ENCODE measurements at regions not wholly inside any gene's neighbourhood (a gene's known extent, or its start where the extent isn't known, plus 50 kb on each side); places are given as distances from the start of the nearest gene placed in this dataset.

DNA sequence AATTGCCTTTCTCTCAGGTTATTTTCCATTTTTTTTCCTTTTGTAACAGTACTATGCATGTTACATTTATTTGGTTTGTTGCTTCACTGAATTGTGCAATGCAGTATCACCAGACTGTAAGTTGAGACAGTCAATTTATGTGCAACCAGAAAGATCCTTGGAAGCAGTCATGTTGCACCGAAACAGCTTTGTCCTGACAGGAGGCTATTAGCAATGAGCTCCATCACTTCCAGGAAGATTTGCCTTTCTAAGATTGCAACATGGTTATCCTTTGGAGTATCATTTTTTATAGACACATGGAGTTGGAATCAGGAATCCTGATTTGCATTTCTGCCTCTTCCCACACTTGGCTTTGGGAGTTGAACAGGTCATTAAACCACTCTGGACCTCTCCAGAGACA lies 84.5 kb upstream of the ST6GALNAC5 start:
- Histone ChIP-seq H4K20me1 (ENCODE audit: insufficient read depth) (no peaks in the 10 kb centered on the region), H3K79me2 (ENCODE audit: insufficient read depth, low read length) (no peaks in the 10 kb centered on the region), H3K9ac (ENCODE audit: low read length) (no peak overlapping the region), H3K4me1 (ENCODE audit: control insufficient read depth in 1 of 2, insufficient read depth in 2 of 2, low read length in 2 of 2) (no peaks in the 10 kb centered on the region; a peak in 1 of 4 replicates), H3K9me3 (ENCODE audit: control insufficient read depth in 1 of 2, insufficient read depth in 1 of 2, low read depth in 1 of 2, low read length in 2 of 2) (no peaks in the 10 kb centered on the region), H3K4me2 (ENCODE audit: low read length) (no peak overlapping the region), H3K4me3 (replicated peaks in 1 of 2; ENCODE audit: low read depth in 1 of 2, low read length in 2 of 2) (no peak overlapping the region), H2AFZ (ENCODE audit: low read depth, low read length, poor library complexity, severe bottlenecking) (no peak overlapping the region), H3K36me3 (ENCODE audit: control insufficient read depth in 1 of 2, insufficient read depth in 2 of 2, low read length in 2 of 2) (no peaks in the 10 kb centered on the region), H3K9me2 (ENCODE audit: insufficient read depth) (no peaks in the 10 kb centered on the region), H3K27ac (ENCODE audit: low read depth, low read length) (no peak overlapping the region), H3K27me3 (ENCODE audit: insufficient read depth, low read length) (no peaks in the 10 kb centered on the region)
- DNase-seq (ENCODE audit: low read depth, low spot score): no peak
- intact Hi-C loops (cut with micrococcal nuclease): no loop called here
- TF ChIP-seq EZH2 (IDR thresholded peaks at IDR 0.05): no peak
- TF ChIP-seq ELF1 (IDR thresholded peaks at IDR 0.05; ENCODE audit: borderline replicate concordance, low read depth): no peak
- TF ChIP-seq FOSL1 (IDR thresholded peaks at IDR 0.05; ENCODE audit: low read depth): no peak
- no peak for TF ChIP-seq JUND (IDR thresholded peaks at IDR 0.05)
- TF ChIP-seq, protein P1, sequence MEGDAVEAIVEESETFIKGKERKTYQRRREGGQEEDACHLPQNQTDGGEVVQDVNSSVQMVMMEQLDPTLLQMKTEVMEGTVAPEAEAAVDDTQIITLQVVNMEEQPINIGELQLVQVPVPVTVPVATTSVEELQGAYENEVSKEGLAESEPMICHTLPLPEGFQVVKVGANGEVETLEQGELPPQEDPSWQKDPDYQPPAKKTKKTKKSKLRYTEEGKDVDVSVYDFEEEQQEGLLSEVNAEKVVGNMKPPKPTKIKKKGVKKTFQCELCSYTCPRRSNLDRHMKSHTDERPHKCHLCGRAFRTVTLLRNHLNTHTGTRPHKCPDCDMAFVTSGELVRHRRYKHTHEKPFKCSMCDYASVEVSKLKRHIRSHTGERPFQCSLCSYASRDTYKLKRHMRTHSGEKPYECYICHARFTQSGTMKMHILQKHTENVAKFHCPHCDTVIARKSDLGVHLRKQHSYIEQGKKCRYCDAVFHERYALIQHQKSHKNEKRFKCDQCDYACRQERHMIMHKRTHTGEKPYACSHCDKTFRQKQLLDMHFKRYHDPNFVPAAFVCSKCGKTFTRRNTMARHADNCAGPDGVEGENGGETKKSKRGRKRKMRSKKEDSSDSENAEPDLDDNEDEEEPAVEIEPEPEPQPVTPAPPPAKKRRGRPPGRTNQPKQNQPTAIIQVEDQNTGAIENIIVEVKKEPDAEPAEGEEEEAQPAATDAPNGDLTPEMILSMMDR (IDR thresholded peaks at IDR 0.05 in 2 of 3, conservative IDR thresholded peaks at IDR 0.05 in 1 of 3; ENCODE audit: borderline replicate concordance in 1 of 3, insufficient read depth in 1 of 3, low read depth in 2 of 3, low read length in 2 of 3): no peak
- no peak for TF ChIP-seq YY1 (IDR thresholded peaks at IDR 0.05; ENCODE audit: extremely low read depth, insufficient replicate concordance, low read depth, low read length)
- no peak for TF ChIP-seq SP1 (IDR thresholded peaks at IDR 0.05; ENCODE audit: low read depth)
- TF ChIP-seq, protein P2, sequence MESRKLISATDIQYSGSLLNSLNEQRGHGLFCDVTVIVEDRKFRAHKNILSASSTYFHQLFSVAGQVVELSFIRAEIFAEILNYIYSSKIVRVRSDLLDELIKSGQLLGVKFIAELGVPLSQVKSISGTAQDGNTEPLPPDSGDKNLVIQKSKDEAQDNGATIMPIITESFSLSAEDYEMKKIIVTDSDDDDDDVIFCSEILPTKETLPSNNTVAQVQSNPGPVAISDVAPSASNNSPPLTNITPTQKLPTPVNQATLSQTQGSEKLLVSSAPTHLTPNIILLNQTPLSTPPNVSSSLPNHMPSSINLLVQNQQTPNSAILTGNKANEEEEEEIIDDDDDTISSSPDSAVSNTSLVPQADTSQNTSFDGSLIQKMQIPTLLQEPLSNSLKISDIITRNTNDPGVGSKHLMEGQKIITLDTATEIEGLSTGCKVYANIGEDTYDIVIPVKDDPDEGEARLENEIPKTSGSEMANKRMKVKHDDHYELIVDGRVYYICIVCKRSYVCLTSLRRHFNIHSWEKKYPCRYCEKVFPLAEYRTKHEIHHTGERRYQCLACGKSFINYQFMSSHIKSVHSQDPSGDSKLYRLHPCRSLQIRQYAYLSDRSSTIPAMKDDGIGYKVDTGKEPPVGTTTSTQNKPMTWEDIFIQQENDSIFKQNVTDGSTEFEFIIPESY (IDR thresholded peaks at IDR 0.05; ENCODE audit: extremely low read depth, insufficient replicate concordance, low read length): no peak
- no peak for TF ChIP-seq POLR2A (IDR thresholded peaks at IDR 0.05; ENCODE audit: borderline replicate concordance, extremely low read depth, insufficient read depth, insufficient read length)
- TF ChIP-seq, protein P3, sequence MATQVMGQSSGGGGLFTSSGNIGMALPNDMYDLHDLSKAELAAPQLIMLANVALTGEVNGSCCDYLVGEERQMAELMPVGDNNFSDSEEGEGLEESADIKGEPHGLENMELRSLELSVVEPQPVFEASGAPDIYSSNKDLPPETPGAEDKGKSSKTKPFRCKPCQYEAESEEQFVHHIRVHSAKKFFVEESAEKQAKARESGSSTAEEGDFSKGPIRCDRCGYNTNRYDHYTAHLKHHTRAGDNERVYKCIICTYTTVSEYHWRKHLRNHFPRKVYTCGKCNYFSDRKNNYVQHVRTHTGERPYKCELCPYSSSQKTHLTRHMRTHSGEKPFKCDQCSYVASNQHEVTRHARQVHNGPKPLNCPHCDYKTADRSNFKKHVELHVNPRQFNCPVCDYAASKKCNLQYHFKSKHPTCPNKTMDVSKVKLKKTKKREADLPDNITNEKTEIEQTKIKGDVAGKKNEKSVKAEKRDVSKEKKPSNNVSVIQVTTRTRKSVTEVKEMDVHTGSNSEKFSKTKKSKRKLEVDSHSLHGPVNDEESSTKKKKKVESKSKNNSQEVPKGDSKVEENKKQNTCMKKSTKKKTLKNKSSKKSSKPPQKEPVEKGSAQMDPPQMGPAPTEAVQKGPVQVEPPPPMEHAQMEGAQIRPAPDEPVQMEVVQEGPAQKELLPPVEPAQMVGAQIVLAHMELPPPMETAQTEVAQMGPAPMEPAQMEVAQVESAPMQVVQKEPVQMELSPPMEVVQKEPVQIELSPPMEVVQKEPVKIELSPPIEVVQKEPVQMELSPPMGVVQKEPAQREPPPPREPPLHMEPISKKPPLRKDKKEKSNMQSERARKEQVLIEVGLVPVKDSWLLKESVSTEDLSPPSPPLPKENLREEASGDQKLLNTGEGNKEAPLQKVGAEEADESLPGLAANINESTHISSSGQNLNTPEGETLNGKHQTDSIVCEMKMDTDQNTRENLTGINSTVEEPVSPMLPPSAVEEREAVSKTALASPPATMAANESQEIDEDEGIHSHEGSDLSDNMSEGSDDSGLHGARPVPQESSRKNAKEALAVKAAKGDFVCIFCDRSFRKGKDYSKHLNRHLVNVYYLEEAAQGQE (IDR thresholded peaks at IDR 0.05; ENCODE audit: low read depth): no peak
- no peak for TF ChIP-seq TCF7L2 (IDR thresholded peaks at IDR 0.05; ENCODE audit: borderline replicate concordance, extremely low read depth, insufficient read depth, insufficient read length)
- TF ChIP-seq CBX3 (IDR thresholded peaks at IDR 0.05; ENCODE audit: low read depth): no peak
- no peak for TF ChIP-seq CEBPB (IDR thresholded peaks at IDR 0.05; ENCODE audit: low read depth)
- RAD21 ChIA-PET (ENCODE audit: low non-redundant PET in 1 of 2, low total read pairs in 2 of 2, uncharacterized antibody in 2 of 2, unreplicated experiment in 2 of 2): no interaction called here
- no TSS peak for BruUV-seq (replicated peaks)
- CTCF ChIA-PET: no interaction called here
- ATAC-seq: no peak
- POLR2A ChIA-PET: no interaction called here

Measured in HCT116 (cell line).